Left lung (tissue), 4 donors: ENCODE measurements at regions not wholly inside any gene's neighbourhood (a gene's known extent, or its start where the extent isn't known, plus 50 kb on each side); places are given as distances from the start of the nearest gene placed in this dataset.
"Not testable (repeated sequence)": the region's sequence is repeated elsewhere in the genome, so short reads cannot be mapped to it uniquely, and the experiment has no call there.

ENCODE experiments used
- ATAC-seq: fragments of 200-7000 bp; cut with Tn5 transposase; one replicate; pipeline ENCODE4 v1.9.1; 2020; ENCODE audit warnings: moderate library complexity
- DNase-seq, 4 donors: peaks; one replicate each; pipeline ENCODE4 v3.0.0-alpha.2; 2013 to 2020
- H3K27ac ChIP-seq, 2 donors: fragments of 200-600 bp; sonication (generic) in 1 of 2; one replicate each; pipeline versions ENCODE4 v1.5.0 to v1.8.0; 2020 to 2021
- H3K27me3 ChIP-seq, 2 donors: fragments of 200-600 bp; sonication (generic) in 1 of 2; one replicate each; pipeline versions ENCODE4 v1.5.0 to v1.8.0; 2020 to 2021
- H3K36me3 ChIP-seq, 2 donors: fragments of 200-600 bp; sonication (generic) in 1 of 2; one replicate each; pipeline versions ENCODE4 v1.5.0 to v1.8.0; 2020 to 2021
- H3K4me1 ChIP-seq, 2 donors: fragments of 200-600 bp; one replicate each; pipeline ENCODE4 v1.8.0; 2021
- H3K4me3 ChIP-seq, 2 donors: fragments of 200-600 bp; sonication (generic) in 1 of 2; one replicate each; pipeline versions ENCODE4 v1.5.0 to v1.8.0; 2020 to 2021; ENCODE audit warnings: mild to moderate bottlenecking in 1 of 2
- H3K9me3 ChIP-seq, 2 donors: fragments of 200-600 bp; sonication (generic) in 1 of 2; one replicate each; pipeline versions ENCODE4 v1.5.0 to v1.8.0; 2020 to 2021
- CTCF ChIP-seq, 2 donors: fragments of 200-600 bp; sonication (generic) in 1 of 2; IDR thresholded peaks; one replicate each; pipeline versions ENCODE4 v1.5.0 to v1.8.0; 2021; ENCODE audit warnings: antibody characterized with exemption in 2 of 2
- intact Hi-C, 2 donors: fragments of 100-400 bp; cut with DNase I; formaldehyde crosslinking; loops; one replicate each; pipeline versions ENCODE4 v1.11.2 to v1.14.2; 2022
- donor health status: DM: no; HTN: yes; CAD: no.
- donor health status: DM: no; HTN: no; CAD: no.

- no peaks in the 10 kb centered on the region for H3K4me1 ChIP-seq
- no peak overlapping the region for H3K4me3 ChIP-seq
- no peak for TF ChIP-seq CTCF (IDR thresholded peaks at IDR 0.05)
- H3K36me3 ChIP-seq: no peaks in the 10 kb centered on the region
- H3K9me3 ChIP-seq: no peaks in the 10 kb centered on the region
- no peak overlapping the region for H3K27ac ChIP-seq
- no peaks in the 10 kb centered on the region for H3K27me3 ChIP-seq
- intact Hi-C loops: no loop called here
- ATAC-seq (no peak), DNase-seq (no peak)
Observed at GRCh38 chr5:24170026-24170425, 474.8 kb downstream of the CDH10 start.

GRCh38 chr5:24170930-24171329 is 473.8 kb downstream of the CDH10 start:
- H3K27ac ChIP-seq, H3K4me3 ChIP-seq, H3K27me3 ChIP-seq, H3K4me1 ChIP-seq, H3K36me3 ChIP-seq, ATAC-seq, DNase-seq, intact Hi-C loops, H3K9me3 ChIP-seq: not testable (repeated sequence)

- ATAC-seq: no peak
- DNase-seq: no peak
- no peak for TF ChIP-seq CTCF (IDR thresholded peaks at IDR 0.05)
- Histone ChIP-seq H3K36me3 (no peaks in the 10 kb centered on the region), H3K9me3 (no peaks in the 10 kb centered on the region), H3K4me3 (no peak overlapping the region), H3K4me1 (no peaks in the 10 kb centered on the region), H3K27ac (no peak overlapping the region), H3K27me3 (no peaks in the 10 kb centered on the region)
- intact Hi-C loops: no loop called here
Observed at GRCh38 chr5:24177821-24178220, 467.0 kb downstream of the CDH10 start.

- ATAC-seq (no peak), DNase-seq (no peak)
- no peak overlapping the region for H3K4me3 ChIP-seq
- H3K4me1 ChIP-seq: no peaks in the 10 kb centered on the region
- intact Hi-C loops: no loop called here
- TF ChIP-seq CTCF (IDR thresholded peaks at IDR 0.05): no peak
- no peaks in the 10 kb centered on the region for H3K27me3 ChIP-seq
- no peaks in the 10 kb centered on the region for H3K9me3 ChIP-seq
- no peak overlapping the region for H3K27ac ChIP-seq
- no peaks in the 10 kb centered on the region for H3K36me3 ChIP-seq
Observed at GRCh38 chr5:24183981-24184380, 460.8 kb downstream of the CDH10 start.

GRCh38 chr5:24188216-24188925 is 456.4 kb downstream of the CDH10 start:
- ATAC-seq (no peak), DNase-seq (no peak)
- Histone ChIP-seq H3K27me3 (no peaks in the 10 kb centered on the region), H3K4me1 (no peaks in the 10 kb centered on the region), H3K36me3 (no peaks in the 10 kb centered on the region), H3K4me3 (no peak overlapping the region), H3K9me3 (peaks cover 0 to 4% of the 10 kb centered on the region in 2 donors), H3K27ac (no peak overlapping the region)
- intact Hi-C loops: no loop called here
- no peak for TF ChIP-seq CTCF (IDR thresholded peaks at IDR 0.05)

GRCh38 chr5:24196789-24197188 is 448.0 kb downstream of the CDH10 start:
- intact Hi-C loops: no loop called here
- H3K36me3 ChIP-seq: no peaks in the 10 kb centered on the region
- TF ChIP-seq CTCF (IDR thresholded peaks at IDR 0.05): no peak
- ATAC-seq (no peak), DNase-seq (no peak)
- peaks cover 0 to 5% of the 10 kb centered on the region in 2 donors for H3K9me3 ChIP-seq
- no peaks in the 10 kb centered on the region for H3K4me1 ChIP-seq
- no peaks in the 10 kb centered on the region for H3K27me3 ChIP-seq
- H3K27ac ChIP-seq: no peak overlapping the region
- no peak overlapping the region for H3K4me3 ChIP-seq
